ENCODE measurements at regions not wholly inside any gene's neighbourhood (a gene's known extent, or its start where the extent isn't known, plus 50 kb on each side); places are given as distances from the start of the nearest gene placed in this dataset.

- TF ChIP-seq POLR2AphosphoS5 (IDR thresholded peaks at IDR 0.05; ENCODE audit: low read depth, low read length) (no peak), CTCF (IDR thresholded peaks at IDR 0.05; ENCODE audit: control extremely low read depth in 1 of 3, insufficient read depth in 1 of 3, low read depth in 1 of 3, low read length in 3 of 3) (no peak)
These were observed 732.0 kb upstream of the CTNND2 start for GRCh38 chr5:12636209-12636608.

Measured in H1 (cell line).